AG04449 (cell line): ENCODE measurements at regions not wholly inside any gene's neighbourhood (a gene's known extent, or its start where the extent isn't known, plus 50 kb on each side); places are given as distances from the start of the nearest gene placed in this dataset.

Experiments used
- CTCF ChIA-PET: fragments of 350-600 bp; formaldehyde crosslinking; extraction: SDS; loops from one replicate; lab custom pipeline; 2021; ENCODE audit warnings: antibody characterized with exemption; lab: Yijun Ruan, JAX
- POLR2A ChIA-PET: fragments of 400-600, 350-600 bp; formaldehyde crosslinking; extraction: SDS; loops from one replicate; lab custom pipeline; 2020; ENCODE audit warnings: antibody characterized with exemption, inconsistent platforms; lab: Yijun Ruan, JAX
- DNase-seq: peaks from one replicate; pipeline ENCODE4 v3.0.0-alpha.2; 2010; ENCODE audit warnings: low read depth, low spot score
- H3K4me3 ChIP-seq: 2 replicates; pipeline ENCODE4 v1.5.1; 2011; ENCODE audit warnings: low read depth, mild to moderate bottlenecking, control low read depth, low read length
- CTCF ChIP-seq: IDR thresholded peaks from one replicate; pipeline ENCODE4 v1.5.1; 2011; ENCODE audit warnings: mild to moderate bottlenecking, moderate library complexity, low read length, control low read depth, inconsistent platforms; ENCODE audit not compliant: insufficient read depth; ENCODE audit errors: missing control alignments

- CTCF ChIA-PET = no interaction called here
- H3K4me3 ChIP-seq = no peak overlapping the region
- POLR2A ChIA-PET = no interaction called here
- no peak for TF ChIP-seq CTCF
- DNase-seq = no peak
Measured at GRCh38 chr13:68264692-68265091, 1034.6 kb upstream of the PCDH9 start.

GRCh38 chr13:68261105-68261504, 1031.0 kb upstream of the PCDH9 start:
- POLR2A ChIA-PET = no interaction called here
- no peak overlapping the region for H3K4me3 ChIP-seq
- TF ChIP-seq CTCF = no peak
- DNase-seq = no peak
- CTCF ChIA-PET = no interaction called here

- no peak for TF ChIP-seq CTCF
- H3K4me3 ChIP-seq = no peak overlapping the region
- CTCF ChIA-PET = no interaction called here
- POLR2A ChIA-PET = no interaction called here
- no peak for DNase-seq
Measured at GRCh38 chr13:68257111-68257842, 1027.1 kb upstream of the PCDH9 start.

GRCh38 chr13:68254151-68254550, 1024.0 kb upstream of the PCDH9 start:
- no peak overlapping the region for H3K4me3 ChIP-seq
- no peak for DNase-seq
- no peak for TF ChIP-seq CTCF
- CTCF ChIA-PET = no interaction called here
- POLR2A ChIA-PET = no interaction called here

- no peak for DNase-seq
- CTCF ChIA-PET = no interaction called here
- POLR2A ChIA-PET = no interaction called here
- TF ChIP-seq CTCF = no peak
- no peak overlapping the region for H3K4me3 ChIP-seq
Measured at GRCh38 chr13:68234274-68234673, 1004.1 kb upstream of the PCDH9 start.

- ChIA-PET CTCF (no interaction called here), POLR2A (no interaction called here)
- DNase-seq = no peak
- no peak for TF ChIP-seq CTCF
- H3K4me3 ChIP-seq = no peak overlapping the region
Measured at GRCh38 chr13:68232351-68233130, 1002.4 kb upstream of the PCDH9 start.
